HG03342 (cell line): ENCODE measurements at regions not wholly inside any gene's neighbourhood (a gene's known extent, or its start where the extent isn't known, plus 50 kb on each side); places are given as distances from the start of the nearest gene placed in this dataset.

ENCODE experiments used
- ATAC-seq: cut with Tn5 transposase; IDR thresholded peaks from one replicate; pipeline ENCODE4 v1.9.1; 2021; ENCODE audit warnings: mild to moderate bottlenecking, moderate library complexity; ENCODE audit not compliant: unreplicated experiment

DNA sequence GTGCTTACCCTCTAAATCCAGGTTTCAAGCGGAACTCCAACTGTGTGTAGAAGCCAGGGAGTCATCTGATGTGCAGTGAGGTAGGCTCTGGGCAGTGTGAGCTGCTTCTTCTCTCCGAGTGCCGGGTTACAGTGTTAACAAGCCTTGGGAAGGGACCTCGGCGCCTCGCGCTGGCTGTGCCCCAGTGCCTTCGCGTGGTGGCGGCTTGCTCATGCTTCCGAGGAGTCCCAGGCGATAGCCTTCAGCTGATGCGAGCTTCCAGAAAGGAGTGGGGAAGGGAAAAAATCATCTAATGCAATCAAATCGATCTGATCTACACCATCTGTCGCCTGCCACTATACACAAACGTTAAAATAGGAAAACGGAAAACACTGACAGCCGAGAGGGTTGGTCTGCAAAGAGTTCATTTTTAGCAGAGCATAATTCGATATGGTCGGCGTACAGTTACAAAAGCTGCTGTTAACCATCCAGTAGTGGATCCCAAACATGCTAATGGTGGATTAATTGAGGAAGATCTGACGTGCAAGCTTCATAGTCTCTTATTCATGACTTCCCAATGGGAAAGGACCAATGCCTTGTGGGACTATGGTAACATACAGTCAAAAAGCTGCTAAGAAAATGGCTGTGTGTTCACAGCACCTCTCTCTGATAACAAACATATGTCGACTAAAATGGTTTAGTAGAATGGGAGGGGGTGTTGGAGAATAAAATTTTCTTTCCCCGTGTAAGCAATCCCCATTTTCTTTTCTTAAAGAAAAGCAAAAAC is 128.7 kb upstream of the DPYD start:
- ATAC-seq = no peak

GRCh38 chr1:98048751-98049325 is 128.0 kb upstream of the DPYD start:
- no peak for ATAC-seq

DNA sequence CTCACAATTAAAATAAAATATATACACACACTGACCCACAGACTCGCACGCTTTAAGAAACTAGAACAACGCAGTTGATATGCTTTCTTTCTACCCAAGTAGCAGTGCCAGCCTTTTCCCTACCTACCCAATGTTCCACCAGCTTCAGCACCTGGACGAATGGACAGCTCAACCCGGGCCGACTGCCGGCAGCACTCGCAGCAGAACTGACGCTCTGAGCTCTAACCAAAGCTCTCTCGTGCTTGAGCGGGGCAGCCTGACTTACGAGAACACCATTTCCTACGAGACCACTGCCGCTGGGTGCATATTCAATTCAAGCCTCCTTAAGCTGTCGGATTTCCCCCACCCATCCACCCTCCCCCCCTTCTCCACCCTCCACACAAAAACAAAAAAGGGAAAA is 127.4 kb upstream of the DPYD start:
- peak; percentile 48 for ATAC-seq

DNA sequence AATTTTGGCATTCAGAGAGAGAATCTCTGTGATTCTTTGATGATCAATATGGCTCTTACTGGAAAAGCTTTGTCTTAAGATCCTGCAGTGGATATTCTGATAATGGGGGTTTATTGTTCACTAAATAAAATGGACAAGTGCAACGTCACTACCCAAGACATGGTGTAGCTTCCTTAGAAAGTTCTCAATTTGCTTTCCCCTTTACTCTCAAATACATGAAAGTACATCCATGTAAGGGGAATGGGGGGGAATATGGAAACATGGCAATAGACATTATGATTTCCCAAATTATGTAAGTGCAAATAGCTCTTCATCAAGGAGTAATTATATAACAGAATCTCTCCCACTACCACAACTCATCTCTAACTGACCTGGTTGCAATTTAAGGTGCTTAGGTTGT is 126.3 kb upstream of the DPYD start:
- no peak for ATAC-seq

DNA sequence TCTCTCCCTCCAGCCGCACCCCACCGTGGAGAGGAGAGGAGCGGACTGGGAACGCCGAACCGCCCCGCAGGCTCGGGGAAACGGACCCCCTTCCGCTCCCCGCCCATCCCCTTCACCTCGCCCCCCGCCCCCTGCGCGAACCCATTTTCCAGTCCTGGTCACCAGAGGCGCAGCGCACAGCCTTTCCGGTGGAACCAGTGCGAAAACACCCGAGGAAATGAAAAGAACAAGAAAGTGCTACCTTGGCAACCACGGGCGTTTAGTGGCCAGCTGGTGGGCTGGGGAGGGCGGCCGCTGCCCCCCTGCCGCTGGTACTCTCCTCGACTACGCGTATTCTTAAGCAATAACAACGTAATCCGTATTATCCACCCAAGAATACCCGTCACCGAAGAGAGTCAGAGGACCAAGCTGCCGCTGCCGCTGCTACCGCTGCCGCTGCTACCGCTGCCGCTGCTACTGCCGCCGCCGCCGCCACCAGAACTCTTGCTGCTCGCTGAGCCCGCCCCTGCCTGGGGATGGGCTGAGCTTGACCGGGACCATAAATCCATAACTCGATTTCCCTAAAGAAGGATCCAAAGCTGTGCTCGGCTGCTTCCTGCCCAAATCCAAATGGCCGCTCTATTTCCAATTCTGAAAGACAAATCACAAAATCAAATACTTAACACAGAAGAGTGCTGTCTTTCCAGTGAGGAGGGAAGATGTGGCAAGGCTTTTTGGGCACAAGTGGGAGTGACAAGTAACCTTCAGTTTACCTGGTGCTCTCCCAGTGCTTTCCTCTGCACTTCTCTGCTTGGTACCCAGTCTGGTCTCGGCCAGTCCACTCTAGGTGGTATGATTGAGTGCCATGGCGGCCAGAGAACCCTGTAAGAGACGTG is 125.2 kb upstream of the DPYD start:
- ATAC-seq = no peak

GRCh38 chr1:98045211-98045766 is 124.5 kb upstream of the DPYD start:
- ATAC-seq = no peak

DNA sequence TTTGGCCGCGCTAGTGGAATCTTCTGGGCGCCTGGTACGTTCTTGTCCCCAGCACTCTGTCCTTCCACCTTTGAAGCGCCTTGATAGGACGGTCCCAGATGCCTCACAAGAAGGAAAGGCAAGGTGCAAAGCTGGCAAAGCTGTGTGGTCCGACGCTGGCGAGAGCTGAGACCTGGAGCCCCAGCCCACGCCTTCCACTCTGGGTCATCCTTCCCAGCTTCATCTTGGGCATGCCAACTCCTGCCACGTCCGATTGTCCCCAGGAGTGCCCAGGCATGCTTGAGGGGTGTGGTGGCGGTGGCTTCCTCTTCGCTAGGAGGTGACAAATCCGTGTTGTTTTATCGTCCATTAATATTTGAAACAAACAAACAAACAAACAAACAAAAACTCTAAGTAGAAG is 123.9 kb upstream of the DPYD start:
- ATAC-seq = no peak

DNA sequence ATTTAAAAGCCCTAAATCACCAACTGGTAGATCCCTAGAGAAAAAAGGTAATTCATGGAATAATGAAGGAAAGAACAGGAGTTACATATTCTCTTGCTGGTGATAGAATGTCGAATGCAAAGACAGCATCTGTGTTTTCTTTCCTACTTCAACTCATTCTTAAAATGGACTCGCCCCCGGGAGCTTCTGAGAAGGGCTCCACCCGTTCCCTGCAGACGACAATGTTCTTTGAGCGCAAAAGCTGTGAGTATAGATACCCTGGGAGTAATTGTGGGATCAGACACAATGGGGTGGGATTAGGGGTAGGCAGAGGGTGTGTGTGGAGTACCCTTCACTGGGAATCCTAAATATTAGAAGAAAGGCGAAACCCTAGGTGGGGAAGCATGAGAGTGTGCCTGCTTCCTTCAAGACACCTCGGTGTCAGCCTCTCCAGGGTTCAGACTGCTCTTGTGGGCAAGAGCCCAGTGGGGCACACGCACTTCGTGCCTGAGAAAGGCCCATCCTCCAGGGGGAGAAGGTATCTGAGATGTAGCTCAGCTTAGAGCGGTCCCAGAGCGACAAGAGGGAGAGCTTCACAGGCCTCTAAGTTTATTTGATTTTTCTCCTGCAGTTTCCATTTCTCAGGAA is 123.3 kb upstream of the DPYD start:
- no peak for ATAC-seq

DNA sequence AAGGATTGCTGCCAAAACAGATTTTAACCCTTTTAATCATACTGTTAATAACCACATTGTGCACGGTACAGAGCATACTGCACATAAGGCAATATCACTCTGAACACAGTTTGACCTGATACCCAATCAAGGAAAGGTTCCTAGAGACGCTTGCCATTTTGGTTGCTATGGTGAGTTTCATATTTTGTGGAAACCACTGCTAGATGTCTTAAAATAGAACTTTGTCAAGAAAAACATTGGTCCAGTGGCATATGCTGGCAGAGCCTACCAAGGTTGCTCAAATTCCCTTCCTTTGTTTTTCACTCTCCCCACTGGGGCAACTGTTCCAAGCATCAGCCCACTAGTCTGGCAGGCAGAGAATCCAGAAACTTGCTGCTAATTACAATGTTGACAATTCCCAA is 114.8 kb upstream of the DPYD start:
- ATAC-seq = no peak

GRCh38 chr1:98034505-98034904 is 113.7 kb upstream of the DPYD start:
- ATAC-seq = no peak

DNA sequence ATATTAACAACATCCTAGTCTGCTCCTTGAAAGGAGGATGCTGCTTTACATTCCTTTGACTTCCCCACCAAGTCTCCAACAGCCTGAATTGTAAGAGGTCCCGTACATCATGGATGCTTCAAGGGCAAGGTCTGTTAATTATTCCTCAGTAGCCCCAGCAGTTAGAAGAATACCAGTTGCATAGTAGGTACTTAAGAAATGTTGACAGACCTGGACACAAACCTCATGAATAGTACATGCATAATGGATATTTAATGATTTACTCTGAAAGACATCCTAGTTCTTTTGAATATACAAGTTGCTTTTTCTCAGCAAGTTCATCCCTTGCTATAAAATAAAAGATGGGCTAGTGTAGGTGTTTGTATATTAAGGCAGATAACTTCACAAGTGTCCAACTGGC is 112.1 kb upstream of the DPYD start:
- no peak for ATAC-seq

GRCh38 chr1:98030976-98031375 is 110.1 kb upstream of the DPYD start:
- ATAC-seq = no peak

- ATAC-seq = no peak
These were observed 109.6 kb upstream of the DPYD start for GRCh38 chr1:98030483-98030882.

DNA sequence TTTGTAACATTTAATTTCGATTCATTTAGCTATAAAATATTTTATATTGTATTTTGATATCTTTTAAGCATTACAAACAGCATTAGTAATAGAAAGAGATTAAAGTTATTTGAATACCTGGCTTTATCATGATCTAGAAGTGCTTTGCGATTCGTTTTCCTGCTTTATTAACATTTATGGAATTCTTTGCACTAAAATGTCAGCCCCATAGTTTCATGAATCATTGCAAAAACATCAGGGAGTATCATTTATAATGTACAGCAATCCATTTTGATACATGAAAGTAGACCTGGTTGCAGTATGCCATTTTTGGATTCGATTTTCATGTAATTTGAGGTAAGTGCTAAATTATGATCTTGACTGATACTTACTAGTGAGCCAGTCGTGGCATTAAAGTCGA is 108.0 kb upstream of the DPYD start:
- ATAC-seq = no peak

- ATAC-seq = no peak
These were observed 106.4 kb upstream of the DPYD start for GRCh38 chr1:98027103-98027705.

DNA sequence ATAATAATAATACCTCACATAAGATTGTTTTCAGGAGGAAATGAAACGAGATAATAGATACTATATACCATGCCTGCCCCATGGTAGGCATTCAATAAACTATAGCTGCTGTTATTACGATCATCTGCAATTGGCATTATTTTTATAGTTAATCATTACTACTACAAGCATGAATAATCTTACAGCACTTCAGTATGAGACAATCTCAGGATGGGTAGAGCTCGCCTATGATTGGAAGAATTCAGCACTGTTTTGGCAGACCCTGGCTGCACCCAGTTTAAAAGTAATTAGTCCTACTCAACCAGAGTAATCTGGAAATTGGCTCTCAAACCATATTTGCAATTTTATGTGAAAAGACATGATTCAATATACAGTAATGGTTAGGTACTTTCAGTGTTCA is 105.0 kb upstream of the DPYD start:
- no peak for ATAC-seq

GRCh38 chr1:98021126-98021525 is 100.3 kb upstream of the DPYD start:
- ATAC-seq = no peak

DNA sequence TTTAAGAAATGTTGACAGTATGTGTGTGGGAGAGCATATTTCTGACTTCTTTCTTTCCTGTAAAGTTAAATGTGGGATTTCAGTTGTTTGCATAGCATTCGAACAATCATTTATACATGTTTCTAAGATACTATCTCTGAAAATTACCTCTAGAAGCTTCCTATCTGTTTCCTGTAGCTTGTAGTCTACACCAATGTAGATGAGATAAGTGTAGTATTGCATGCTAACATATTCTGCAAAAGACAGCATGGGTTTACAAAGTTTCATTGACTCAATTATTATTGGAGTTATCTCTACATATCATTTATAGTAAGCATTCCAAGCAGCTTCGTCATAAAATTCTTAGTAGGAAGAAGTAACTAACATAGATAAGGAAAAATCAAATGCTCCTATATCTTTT is 98.9 kb upstream of the DPYD start:
- no peak for ATAC-seq

DNA sequence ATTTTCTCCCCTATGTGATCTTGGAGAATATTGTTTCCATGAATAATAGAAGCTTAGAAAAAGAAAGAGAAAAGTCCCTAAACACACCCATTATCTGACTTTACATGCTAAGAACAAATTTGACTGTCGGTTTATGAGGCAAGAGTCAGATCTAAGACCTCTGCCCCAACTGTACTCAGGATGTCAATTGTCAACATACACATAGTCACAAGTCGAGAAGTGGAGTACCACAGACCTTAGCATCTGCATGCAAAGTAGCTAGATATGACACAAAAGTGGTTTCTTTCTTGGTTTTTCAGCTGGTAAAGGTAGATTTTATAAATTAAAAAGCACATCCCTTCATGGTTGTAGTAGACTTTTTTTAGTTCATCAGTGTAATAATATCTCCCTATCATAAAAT is 97.2 kb upstream of the DPYD start:
- no peak for ATAC-seq

GRCh38 chr1:98017184-98017583 is 96.3 kb upstream of the DPYD start:
- no peak for ATAC-seq

- no peak for ATAC-seq
These were observed 87.5 kb upstream of the DPYD start for GRCh38 chr1:98008373-98008772.
